Stomach (tissue), 4 donors: ENCODE measurements at regions not wholly inside any gene's neighbourhood (a gene's known extent, or its start where the extent isn't known, plus 50 kb on each side); places are given as distances from the start of the nearest gene placed in this dataset.

Experiments
- EP300 ChIP-seq: sonication (generic); formaldehyde crosslinking; IDR thresholded peaks from one replicate; pipeline ENCODE4 v1.6.1; 2017; ENCODE audit warnings: antibody characterized with exemption
- POLR2A ChIP-seq, 4 donors: fragments of 450-650 bp; IDR thresholded peaks; one replicate each; pipeline ENCODE4 v1.6.1; 2016; ENCODE audit warnings: antibody characterized with exemption in 4 of 4, control low read depth in 2 of 4, mild to moderate bottlenecking in 1 of 4, moderate library complexity in 1 of 4
- TF ChIP-seq, protein P1 (sequence below), 7 experiments: fragments of 450-650 bp in 4 of 7; fragments of 200-600 bp in 3 of 7; sonication (generic) in 3 of 7; IDR thresholded peaks; one replicate each; pipeline ENCODE4 v1.5.1; 2016 to 2019; ENCODE audit warnings: antibody characterized with exemption in 7 of 7, control low read depth in 2 of 7, mild to moderate bottlenecking in 1 of 7

DNA sequence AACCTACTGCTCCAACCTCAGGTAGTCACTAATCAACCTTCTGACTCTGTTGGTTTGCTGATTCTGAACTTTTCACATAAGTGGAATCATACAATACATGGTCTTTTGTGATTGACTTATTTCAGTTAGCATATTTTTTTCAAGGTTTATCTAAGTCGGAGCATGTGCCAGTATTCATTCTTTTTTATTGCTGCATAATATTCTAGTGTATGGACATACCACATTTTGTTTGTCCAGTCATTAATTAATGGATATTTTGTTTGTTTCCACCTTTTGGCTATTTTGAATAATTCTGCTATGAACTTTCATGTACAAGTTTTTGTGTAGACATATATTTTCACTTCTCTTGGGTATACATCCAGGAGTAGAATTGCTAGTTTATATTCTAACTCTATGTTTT, 53.0 kb upstream of the LRRN2 start:
- TF ChIP-seq, protein P1, sequence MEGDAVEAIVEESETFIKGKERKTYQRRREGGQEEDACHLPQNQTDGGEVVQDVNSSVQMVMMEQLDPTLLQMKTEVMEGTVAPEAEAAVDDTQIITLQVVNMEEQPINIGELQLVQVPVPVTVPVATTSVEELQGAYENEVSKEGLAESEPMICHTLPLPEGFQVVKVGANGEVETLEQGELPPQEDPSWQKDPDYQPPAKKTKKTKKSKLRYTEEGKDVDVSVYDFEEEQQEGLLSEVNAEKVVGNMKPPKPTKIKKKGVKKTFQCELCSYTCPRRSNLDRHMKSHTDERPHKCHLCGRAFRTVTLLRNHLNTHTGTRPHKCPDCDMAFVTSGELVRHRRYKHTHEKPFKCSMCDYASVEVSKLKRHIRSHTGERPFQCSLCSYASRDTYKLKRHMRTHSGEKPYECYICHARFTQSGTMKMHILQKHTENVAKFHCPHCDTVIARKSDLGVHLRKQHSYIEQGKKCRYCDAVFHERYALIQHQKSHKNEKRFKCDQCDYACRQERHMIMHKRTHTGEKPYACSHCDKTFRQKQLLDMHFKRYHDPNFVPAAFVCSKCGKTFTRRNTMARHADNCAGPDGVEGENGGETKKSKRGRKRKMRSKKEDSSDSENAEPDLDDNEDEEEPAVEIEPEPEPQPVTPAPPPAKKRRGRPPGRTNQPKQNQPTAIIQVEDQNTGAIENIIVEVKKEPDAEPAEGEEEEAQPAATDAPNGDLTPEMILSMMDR (IDR thresholded peaks at IDR 0.05): no peak
- TF ChIP-seq POLR2A (IDR thresholded peaks at IDR 0.05) (no peak), EP300 (no peak)
